Fibroblast of lung (primary cell): ENCODE measurements at regions not wholly inside any gene's neighbourhood (a gene's known extent, or its start where the extent isn't known, plus 50 kb on each side); places are given as distances from the start of the nearest gene placed in this dataset.

Experiments
- CTCF ChIP-seq, 2 donors: IDR thresholded peaks in 1 of 2; conservative IDR thresholded peaks in 1 of 2; 1 replicate in 1 of 2; 2 replicates in 1 of 2; pipeline ENCODE4 v1.5.1; 2011 to 2012; ENCODE audit warnings: low read length in 2 of 2, control low read depth in 1 of 2, inconsistent platforms in 1 of 2, low read depth in 1 of 2, mild to moderate bottlenecking in 1 of 2
- EZH2 ChIP-seq: IDR thresholded peaks from 2 replicates; pipeline ENCODE4 v1.5.1; 2012; ENCODE audit warnings: low read length, control low read depth, mild to moderate bottlenecking; ENCODE audit errors: missing control alignments

DNA sequence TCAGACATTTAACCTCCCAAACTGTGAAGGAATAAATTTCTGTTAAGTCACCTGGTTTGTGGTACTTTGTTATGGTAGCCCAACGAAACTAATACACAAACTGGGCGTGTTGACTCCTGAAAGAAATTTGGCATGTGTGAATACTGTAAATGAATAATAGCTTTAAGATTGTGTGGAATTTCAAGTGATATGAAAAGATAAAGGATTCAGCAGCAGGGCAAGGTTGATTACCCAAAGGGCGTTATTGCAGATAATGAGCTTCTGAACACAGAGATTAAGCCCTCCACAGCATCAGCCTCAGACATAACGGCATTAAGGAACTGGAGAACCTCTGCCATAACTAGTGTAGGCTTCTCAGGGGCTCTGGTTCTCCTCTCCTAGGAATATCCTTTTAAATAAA lies 451.5 kb upstream of the NECTIN3 start:
- no peak for TF ChIP-seq CTCF (conservative IDR thresholded peaks at IDR 0.05 in 1 of 2, IDR thresholded peaks at IDR 0.05 in 1 of 2; ENCODE audit: low read depth in 1 of 2, low read length in 2 of 2)
- no peak for TF ChIP-seq EZH2
